ELF-1 (cell line): ENCODE measurements at regions not wholly inside any gene's neighbourhood (a gene's known extent, or its start where the extent isn't known, plus 50 kb on each side); places are given as distances from the start of the nearest gene placed in this dataset.
"Not testable (repeated sequence)": the region's sequence is repeated elsewhere in the genome, so short reads cannot be mapped to it uniquely, and the experiment has no call there.

Experiments
- DNase-seq: peaks from one replicate; pipeline ENCODE4 v3.0.0-alpha.2; 2016; ENCODE audit warnings: low read depth, low spot score

DNA sequence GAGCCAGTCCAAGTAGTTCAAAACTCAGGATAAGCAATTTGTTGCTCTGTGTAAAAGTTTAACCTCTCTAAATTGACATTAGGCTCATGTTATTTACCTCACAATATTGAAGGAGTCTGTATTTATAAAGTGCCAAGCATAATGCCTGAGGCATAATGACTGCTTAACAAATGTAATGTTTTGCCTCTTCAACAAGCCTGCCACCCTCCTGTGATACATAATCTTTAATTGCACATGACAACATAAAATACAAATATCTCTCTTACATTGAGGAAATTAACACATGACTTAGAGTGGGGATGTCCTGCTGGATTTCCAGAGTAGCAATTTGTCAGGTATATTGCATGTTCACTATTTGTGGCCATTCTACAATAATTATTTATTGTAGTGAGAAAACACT lies 469.2 kb upstream of the ANO5 start:
- DNase-seq, result no peak

DNA sequence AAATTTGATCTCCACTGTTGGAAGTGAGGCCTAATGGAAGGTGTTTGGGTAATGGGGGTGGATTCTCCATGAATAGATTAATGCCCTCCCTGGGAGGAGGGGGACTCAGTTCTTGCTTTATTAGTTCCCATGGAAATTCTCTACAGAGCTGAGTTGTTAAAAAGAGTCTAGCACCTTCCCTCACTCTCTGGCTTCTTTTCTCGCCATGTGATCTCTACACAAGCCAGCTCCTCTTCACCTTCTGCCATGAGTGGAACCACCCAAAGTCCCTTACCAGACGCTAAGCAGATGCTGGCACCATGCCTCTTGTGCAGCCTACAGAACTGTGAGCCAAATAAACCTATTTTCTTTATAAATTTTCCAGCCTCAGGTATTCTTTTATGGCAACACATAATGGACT lies 465.8 kb upstream of the ANO5 start:
- DNase-seq, result no peak

DNA sequence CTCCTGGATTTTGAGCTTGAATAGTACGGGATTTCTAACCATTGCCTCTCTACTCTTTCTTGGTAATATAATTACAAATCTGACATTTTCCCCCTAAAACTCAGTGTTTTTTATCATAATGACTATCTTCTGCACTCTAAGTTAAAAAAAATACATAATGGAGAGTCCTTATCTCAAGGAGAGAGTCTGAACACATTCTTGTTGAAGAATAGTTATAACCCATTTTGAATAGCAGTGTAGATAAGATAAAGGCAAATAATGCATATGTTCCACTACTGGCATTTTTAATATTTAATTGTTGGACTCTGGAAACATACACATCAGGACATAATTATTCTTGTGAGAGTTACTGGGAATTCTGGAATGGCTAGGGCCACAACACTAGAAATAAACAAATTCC lies 456.5 kb upstream of the ANO5 start:
- DNase-seq, result no peak

DNA sequence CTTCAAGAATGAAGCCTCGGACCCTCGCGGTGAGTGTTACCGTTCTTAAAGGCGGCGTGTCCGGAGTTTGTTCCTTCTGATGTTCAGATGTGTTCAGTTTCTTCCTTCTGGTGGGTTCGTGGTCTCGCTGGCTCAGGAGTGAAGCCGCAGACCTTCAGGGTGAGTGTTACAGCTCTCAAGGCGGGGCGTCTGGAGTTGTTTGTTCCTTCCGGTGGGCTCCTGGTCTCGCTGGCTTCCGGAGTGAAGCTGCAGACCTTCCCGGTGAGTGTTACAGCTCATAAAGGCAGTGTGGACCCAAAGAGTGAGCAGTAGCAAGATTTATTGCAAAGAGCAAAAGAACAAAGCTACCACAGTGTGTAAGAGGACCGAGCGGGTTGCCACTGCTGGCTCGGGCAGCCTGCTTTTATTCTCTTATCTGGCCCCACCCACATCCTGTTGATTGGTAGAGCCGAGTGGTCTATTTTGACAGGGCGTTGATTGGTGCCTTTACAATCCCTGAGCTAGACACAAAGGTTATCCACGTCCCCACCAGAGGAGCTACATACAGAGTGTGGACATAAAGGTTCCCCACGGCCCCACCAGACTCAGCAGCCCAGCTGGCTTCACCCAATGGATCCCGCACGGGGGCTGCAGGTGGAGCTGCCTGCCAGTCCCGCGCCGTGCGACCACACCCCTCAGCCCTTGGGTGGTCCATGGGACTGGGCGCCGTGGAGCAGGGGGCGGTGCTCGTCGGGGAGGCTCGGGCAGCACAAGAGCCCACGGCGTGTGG lies 440.2 kb upstream of the ANO5 start:
- peak; percentile 3 for DNase-seq

DNA sequence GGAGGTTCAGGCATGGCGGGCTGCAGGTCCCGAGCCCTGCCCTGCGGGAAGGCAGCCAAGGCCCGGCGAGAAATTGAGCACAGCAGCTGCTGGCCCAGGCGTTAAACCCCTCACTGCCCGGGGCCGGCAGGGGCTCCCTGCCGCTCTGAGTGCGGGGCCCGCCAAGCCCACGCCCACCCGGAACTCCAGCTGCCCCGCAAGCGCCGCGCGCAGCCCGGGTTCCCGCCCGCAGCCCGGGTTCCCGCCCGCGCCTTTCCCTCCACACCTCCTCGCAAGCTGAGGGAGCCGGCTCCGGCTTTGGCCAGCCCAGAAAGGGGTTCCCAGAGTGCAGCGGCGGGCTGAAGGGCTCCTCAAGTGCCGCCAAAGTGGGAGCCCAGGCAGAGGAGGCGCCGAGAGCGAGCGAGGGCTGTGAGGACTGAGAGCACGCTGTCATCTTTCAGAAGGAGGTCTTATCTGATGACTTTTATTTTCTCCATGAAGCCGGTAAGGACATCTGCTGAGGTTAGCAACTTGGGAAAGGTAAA lies 439.6 kb upstream of the ANO5 start:
- peak; percentile 3 for DNase-seq

DNA sequence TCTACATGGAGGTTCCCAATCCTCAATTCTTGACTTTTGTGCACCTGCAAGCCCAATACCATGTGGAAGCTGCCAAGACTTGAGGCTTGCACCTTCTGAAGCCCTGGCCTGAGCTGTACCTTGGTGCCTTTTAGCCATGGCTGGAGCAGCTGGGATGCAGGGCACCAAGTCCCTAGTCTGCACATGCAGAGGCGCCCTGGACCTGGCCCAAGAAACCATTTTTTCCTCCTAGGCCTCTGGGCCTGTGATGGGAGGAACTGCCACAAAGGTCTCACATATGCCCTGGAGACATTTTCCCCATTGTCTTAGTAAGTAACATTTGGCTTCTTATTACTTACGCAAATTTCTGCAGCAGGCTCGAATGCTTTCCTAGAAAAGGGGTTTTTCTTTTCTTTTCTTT lies 431.9 kb upstream of the ANO5 start:
- no peak for DNase-seq

DNA sequence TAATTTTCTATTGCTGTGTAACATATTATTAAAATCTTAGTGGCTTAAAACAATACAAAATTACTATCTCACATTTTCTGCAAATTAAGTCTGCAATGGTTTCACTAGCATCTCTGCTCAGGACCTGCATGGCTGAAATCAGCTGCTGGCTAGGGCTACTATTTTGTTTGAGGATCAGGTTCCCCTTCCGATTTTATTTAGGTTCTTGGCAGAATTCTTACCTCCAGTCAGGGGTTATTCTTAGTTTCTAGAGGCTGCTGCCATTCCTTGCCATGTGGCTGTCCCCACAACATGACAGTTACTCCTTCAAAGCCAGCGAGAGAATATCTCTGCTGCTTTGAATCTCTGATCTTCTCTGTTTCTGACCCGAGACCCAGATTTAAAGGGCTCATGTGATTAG lies 424.5 kb upstream of the ANO5 start:
- DNase-seq, result no peak

DNA sequence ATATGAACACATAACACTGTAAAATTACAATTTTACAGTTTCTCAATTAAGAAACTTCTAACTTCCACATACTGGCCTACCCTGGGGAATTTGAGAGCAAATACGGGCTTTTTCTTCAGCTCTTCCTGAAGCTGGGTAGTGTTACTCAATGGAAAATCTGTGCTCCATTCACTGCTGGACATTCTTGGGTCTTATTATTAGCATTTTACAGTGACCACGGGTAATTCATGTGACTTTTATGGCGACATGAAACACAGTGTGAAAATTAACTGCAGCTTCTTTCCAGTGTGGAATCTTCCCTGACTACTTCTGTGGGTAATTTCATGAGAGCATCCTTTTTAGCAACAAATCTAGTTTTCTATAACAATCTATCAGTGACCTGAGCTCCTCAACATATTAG lies 423.7 kb upstream of the ANO5 start:
- DNase-seq, result no peak

DNA sequence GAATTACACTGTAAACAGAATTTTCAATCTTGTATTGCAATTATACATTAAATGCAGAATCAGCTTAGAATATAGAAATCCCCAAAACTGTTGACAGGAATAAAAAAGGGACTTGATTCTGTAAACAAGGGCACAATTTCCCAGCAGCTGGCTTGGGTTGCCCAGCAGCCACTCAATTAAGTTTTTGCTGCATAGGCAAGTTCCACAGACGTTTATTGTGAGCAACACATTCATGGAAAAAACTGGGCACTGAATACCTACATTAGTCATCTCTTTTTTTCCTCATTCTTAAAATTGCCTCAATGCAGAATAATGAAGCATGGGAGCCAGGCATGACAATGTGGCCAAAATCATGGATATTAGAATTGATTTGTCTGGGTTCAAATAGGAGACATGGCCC lies 421.8 kb upstream of the ANO5 start:
- no peak for DNase-seq

DNA sequence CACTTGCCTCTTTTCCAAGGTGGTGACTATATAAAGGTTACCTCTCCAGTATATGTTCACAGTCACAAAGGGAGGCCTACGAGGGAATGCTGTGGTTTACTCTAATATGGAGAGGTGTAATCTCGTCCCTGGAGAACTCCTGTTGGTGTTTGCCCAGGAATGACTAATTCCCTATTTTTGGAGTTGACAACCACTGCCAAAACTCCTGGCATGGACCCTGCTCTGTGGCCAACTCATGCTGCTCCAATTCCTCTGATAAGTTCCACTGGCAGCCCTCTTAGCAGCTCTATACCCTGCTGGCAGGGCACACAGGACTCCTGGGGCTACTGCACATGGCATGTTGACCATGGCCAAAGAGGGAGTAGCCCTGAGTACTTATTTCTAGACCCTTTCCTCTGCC lies 418.7 kb upstream of the ANO5 start:
- DNase-seq, result no peak

DNA sequence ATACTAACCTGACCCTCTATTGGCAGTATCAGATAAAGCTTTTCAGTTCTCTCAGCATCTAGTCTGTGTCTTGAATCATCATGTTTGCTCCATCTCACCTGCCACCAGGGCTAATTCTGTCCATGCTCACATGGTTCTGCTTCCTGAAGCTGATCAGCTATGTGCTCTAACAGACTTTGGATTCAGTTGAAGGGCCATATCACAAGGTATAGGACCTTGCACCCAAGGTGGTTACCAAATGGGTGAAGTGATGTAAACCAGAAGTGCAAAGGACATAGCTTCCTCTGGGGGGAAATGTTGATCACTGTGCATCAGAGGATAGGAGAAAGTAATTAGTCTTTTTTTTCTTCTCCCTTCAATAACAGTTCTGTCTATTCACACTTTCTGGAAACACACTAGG lies 417.0 kb upstream of the ANO5 start:
- no peak for DNase-seq

DNA sequence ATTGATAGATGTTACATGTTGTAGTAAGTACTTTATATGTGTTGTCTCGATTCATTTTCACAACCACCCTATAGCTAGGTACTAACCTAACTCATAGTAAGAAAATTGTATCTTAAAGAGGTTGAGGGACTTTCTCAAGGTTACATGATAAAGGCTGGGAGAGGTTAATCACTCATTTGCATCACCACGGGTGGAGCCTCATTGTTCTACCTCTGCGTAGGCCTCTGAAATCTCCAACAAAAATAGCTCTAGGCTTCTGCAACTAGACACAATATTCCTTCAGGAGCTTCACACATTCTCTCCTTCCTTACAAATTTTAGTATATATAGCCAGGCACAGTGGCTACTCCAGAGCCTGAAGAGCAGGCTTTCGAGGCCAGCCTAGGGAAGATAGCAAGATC lies 408.9 kb upstream of the ANO5 start:
- DNase-seq, result no peak

DNA sequence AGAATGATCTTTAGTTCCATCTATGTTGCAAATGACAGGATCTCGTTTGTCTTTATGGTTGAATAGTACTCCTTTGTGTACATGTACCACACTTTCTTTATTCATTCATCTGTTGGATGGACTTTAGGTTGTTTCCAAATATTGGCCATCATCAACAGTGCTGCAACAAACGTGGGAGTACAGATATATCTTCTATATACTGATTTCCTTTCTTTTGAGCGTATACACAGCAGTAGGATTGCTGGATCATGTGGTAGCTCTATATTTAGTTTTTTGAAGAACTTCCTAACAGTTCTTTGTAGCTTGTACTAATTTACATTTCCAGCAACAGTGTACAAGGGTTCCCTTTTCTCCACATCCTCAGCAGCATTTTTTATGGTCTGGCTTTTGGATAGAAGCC lies 407.5 kb upstream of the ANO5 start:
- DNase-seq, result no peak

DNA sequence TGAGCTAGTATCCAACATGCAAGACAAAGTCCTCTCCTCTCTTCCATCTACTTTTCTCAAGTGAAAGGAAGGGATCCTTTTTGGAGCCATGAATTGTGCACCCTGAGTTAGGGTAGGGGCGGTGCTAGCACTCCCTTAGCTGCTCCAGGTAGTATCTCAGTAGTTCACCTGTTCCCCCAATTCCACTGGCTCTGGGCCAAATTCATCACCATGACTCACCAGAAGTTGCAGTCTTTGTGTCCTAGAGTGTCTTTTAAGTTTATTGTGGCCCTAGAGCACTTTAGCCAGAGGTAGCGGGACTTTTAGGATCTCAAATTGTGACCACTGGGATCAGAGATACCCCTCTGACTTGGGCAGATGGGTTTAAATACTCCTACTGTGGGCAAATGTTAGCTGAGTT lies 398.6 kb upstream of the ANO5 start:
- no peak for DNase-seq

DNA sequence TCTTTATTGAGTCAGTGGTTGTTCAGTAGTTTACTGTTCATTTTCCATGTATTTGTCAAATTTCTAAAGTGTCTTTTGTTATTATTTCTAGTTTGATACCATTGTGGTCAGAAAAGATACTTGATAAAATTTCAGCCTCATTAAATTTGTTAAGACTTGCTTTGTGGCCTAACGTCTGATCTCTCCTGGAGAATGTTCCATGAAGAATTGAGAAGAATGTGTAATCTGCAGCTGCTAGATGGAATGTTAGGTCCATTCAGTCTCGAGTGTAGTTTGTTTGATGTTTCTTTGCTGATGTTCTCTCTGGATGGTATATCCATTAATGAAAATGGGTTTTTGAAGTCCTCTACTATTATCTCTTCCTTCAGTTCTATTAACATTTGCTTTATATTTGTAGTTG lies 394.7 kb upstream of the ANO5 start:
- DNase-seq, result no peak

DNA sequence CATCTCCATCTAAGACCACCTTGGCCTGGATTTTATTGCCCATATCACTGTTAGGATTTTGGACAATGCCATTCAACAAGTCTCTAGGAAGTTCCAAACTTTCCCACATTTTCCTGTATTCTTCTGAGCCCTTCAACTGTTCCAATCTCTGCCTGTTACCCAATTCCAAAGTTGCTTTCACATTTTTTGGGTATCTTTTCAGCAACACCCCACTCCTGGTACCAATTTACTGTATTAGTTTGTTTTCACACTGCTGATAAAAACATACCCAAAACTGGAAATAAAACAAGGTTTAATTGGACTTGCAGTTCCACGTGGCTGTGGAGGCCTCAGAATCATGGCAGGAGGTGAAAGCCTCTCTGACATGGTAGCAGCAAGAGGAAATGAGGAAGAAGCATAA lies 388.4 kb upstream of the ANO5 start:
- not testable (repeated sequence) for DNase-seq

DNA sequence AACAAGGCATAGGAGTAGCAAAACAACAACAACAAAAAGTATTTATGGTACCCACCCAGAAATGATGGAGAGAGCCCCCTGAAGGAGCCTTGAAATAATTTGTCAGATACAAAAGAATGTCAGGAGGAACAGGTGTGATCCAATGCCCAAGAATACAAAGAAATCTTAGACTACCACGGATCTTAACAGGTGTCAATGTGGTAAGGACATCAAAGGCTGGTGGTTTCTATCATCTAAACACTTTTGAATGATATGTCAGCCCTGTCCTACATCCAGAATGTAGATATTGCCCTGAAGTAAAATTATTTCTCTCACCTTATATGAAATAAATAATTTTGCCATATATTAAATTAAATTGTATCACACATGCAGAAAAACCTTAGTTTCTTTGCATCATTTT lies 386.4 kb upstream of the ANO5 start:
- DNase-seq, result no peak

DNA sequence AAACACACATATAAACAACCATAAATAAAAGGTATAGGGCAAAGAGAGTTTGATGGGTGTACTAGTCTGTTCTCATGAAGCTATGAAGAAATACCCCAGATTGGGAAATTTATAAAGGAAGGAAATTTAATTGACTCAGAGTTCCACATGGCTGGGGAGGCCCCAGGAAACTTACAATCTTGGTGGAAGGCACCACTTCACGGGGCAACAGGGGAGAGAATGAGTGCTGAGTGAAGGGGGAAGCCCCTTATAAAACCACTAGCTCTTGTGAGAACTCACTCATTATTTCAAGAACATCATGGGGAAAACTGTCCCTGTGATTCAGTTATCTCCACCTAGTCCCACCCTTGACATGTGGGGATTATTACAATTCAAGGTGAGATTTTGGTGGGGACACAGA lies 385.9 kb upstream of the ANO5 start:
- no peak for DNase-seq

DNA sequence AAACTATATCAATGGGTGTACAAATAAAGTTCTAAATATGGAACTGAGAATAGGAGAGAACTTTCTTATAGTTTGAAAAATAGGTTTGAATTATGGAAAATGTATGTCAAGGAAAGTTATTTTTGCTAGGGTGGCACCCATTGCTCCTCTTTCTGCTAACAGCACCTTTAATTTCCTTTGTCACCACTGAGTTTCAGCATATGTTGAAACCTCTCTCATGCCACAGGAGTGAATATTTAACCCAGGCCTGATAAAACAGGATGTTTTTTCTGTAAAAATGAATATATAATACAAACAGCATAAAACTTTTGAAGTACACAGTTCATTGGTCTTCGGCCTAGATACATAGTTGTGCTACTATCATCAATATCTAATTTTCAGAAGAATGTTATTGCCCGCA lies 385.5 kb upstream of the ANO5 start:
- DNase-seq, result no peak

DNA sequence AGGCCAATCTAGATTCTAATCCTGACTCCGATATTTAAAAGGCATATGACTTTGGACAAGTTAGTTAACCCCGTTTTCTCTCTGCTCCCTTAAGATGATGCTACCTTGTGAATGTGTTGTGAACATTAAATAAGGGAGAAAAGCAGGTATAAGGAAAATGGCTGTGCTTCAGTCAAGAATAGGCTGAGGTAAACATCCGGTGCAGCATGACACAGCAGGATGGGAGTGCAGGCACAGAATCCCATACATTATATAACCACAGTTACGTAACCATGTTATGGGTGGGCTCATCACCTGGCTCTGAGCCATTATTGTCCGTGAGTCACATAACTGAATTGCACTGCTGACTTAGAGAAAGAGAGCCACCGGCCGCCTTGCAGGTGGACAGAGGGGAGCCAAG lies 382.2 kb upstream of the ANO5 start:
- no peak for DNase-seq

DNA sequence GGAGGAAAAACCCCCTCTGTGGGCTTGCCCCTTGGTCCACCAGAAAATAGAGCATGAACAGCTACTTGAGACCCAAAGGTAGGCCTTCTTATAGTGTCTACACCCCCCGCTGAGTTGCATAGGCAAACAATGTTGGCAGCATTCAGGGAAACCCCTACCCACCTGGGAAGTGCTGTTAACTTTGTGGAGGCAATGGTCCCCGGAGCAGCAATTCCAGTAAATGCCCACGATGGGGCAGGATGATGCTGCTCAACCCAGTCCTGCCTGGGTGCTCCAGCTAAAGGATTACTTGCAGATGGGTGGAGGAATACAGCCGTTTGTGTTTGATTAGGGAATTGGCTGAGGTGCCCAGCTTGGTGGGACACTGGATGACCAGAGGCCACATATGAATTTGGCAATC lies 381.3 kb upstream of the ANO5 start:
- peak; percentile 27 for DNase-seq

DNA sequence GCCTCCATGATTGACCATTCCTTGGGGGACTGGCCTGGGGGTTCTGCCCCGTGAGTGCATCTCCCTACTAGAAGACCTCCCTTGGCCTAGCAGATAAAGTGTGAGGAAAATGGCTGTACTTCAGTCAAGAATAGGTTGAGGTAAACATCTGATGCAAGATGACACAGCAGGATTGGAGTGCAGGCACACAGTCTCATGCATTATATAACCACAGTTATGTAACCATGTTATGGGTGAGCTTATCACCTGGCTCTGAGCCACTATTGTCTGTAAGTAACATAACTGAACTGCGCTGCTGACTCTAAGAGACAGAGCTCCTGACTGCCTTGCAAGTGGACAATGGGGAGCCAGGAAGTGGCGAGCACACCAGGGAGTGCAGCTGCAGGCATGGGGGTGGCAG lies 378.7 kb upstream of the ANO5 start:
- no peak for DNase-seq

DNA sequence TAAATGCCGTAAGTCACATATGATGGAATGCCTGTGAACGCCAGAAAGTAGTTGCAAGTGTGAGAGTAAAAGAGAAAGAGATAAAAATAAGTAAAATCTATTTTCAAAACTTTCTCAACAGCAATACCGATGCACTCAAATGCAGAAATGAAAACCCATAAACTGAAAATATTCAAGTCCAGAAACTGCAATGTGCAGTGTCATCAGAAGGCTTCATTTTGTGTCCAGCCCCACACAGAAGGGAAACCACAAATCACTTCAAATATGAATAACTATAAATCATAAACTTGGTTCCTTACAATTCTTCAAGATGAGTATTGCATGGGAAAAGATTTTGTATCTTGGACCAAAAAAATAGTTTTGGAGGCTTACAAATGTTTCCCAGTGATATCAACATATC lies 375.2 kb upstream of the ANO5 start:
- DNase-seq, result no peak

DNA sequence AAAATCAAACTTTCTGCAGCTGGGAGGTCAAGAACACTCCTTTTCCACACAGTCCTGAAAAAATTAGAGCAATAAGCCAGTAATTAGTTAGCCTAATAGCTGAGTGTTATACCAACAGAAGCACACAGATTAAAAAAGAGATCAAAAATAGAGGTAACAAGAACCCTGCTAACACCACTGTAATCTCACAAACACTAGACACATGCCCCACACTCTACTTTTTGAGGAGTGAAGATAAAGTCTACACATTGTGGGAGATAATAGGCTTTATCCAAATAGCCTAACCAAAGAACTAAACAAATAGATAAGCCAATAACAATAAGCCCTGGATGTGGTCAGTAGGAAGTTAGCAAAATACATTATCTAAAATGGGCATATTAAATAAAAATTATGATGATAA lies 372.7 kb upstream of the ANO5 start:
- no peak for DNase-seq
